K562 (cell line): ENCODE measurements at regions not wholly inside any gene's neighbourhood (a gene's known extent, or its start where the extent isn't known, plus 50 kb on each side); places are given as distances from the start of the nearest gene placed in this dataset.

ENCODE experiments used
- CHD4 ChIP-seq: fragments of 200-600 bp; sonication (generic); IDR thresholded peaks from 3 replicates; pipeline ENCODE4 v1.6.1; 2012; ENCODE audit warnings: low read depth, mild to moderate bottlenecking, mixed read lengths, low read length, inconsistent platforms; ENCODE audit not compliant: insufficient read depth, insufficient replicate concordance, poor library complexity, severe bottlenecking
- GABPA ChIP-seq: fragments of 200-800 bp; sonication (Bioruptor generic); conservative IDR thresholded peaks from 2 replicates; pipeline ENCODE4 v1.6.1; 2016; ENCODE audit warnings: low read depth, missing genetic modification characterization, missing compliant biosample characterization
- ILF3 ChIP-seq: fragments of 450-650 bp; IDR thresholded peaks from 2 replicates; pipeline ENCODE4 v1.6.1; 2018; ENCODE audit warnings: antibody characterized with exemption, mild to moderate bottlenecking, moderate library complexity, borderline replicate concordance
- KDM5B ChIP-seq: fragments of 200-600 bp; sonication (generic); IDR thresholded peaks from 2 replicates; pipeline ENCODE4 v1.6.1; 2012; ENCODE audit warnings: low read depth, mild to moderate bottlenecking, moderate library complexity, low read length, control low read depth, inconsistent platforms; ENCODE audit not compliant: insufficient replicate concordance
- NRF1 ChIP-seq, 2 experiments: fragments of 450-650 bp; IDR thresholded peaks in 1 of 2; conservative IDR thresholded peaks in 1 of 2; 2 replicates each; pipeline ENCODE4 v1.6.1; 2014; ENCODE audit warnings: mild to moderate bottlenecking in 2 of 2
- RAD21 ChIP-seq, 2 experiments: fragments of 250-450 bp in 1 of 2; fragments of 450-650 bp in 1 of 2; sonication (Bioruptor Pico) in 1 of 2; formaldehyde crosslinking in 1 of 2; IDR thresholded peaks in 1 of 2; conservative IDR thresholded peaks in 1 of 2; 2 replicates each; pipeline versions ENCODE4 v1.4.0 to v1.8.0; 2020 to 2022; ENCODE audit warnings: mild to moderate bottlenecking in 2 of 2, moderate library complexity in 1 of 2
- SIX5 ChIP-seq, 2 experiments: IDR thresholded peaks; 2 replicates each; pipeline ENCODE4 v1.6.1; 2011; ENCODE audit warnings: low read length in 2 of 2, borderline replicate concordance in 1 of 2, low read depth in 1 of 2, mild to moderate bottlenecking in 1 of 2, moderate library complexity in 1 of 2; ENCODE audit not compliant: insufficient read depth in 1 of 2
- YY1 ChIP-seq, 3 experiments: IDR thresholded peaks; 2 replicates each; pipeline ENCODE4 v1.6.1; 2011; ENCODE audit warnings: low read length in 2 of 3, mild to moderate bottlenecking in 2 of 3, moderate library complexity in 2 of 3, borderline replicate concordance in 1 of 3, control low read depth in 1 of 3, low read depth in 1 of 3; ENCODE audit not compliant: insufficient read depth in 3 of 3, insufficient replicate concordance in 2 of 3, control insufficient read depth in 1 of 3, insufficient read length in 1 of 3; ENCODE audit errors: extremely low read depth in 1 of 3
- TF ChIP-seq, protein P1 (sequence below): sonication (generic); formaldehyde crosslinking; IDR thresholded peaks from 2 replicates; pipeline ENCODE4 v1.8.1; 2022; ENCODE audit warnings: missing genetic modification reagents
- TF ChIP-seq, protein P2 (sequence below): fragments of 450-650 bp; formaldehyde crosslinking; IDR thresholded peaks from 2 replicates; pipeline ENCODE4 v1.4.0; 2022; ENCODE audit warnings: missing genetic modification characterization
- TF ChIP-seq, protein P3 (sequence below), 3 experiments: IDR thresholded peaks in 2 of 3; conservative IDR thresholded peaks in 1 of 3; 2 replicates each; pipeline ENCODE4 v1.5.1; 2011 to 2012; ENCODE audit warnings: low read length in 3 of 3, mild to moderate bottlenecking in 3 of 3, control low read depth in 2 of 3, improper control_type of control experiment in 1 of 3, inconsistent platforms in 1 of 3, low read depth in 1 of 3, mixed read lengths in 1 of 3, moderate library complexity in 1 of 3; ENCODE audit not compliant: insufficient read depth in 2 of 3
- TF ChIP-seq, protein P4 (sequence below): sonication (generic); formaldehyde crosslinking; IDR thresholded peaks from 2 replicates; pipeline ENCODE4 v1.9.0; 2022; ENCODE audit warnings: mild to moderate bottlenecking, missing genetic modification reagents

DNA sequence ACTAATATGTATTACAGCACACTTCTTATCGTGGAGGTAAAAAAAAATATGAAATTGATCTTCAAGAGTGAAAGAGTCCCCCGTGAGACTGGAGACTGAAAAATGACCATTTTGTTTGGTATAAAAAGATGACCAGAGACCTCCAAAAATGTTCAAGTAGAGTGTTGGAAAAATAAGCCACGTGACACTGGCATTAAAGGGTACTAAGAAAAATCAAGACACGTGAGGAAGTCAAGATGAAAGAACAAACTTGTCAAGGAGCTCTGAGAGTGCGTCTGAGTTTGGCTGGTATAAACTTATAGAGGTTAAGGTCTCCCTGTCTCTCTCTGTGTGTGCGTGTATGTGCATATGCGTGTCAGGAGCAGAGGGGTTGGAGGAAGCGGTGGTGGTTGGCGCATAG lies 362.7 kb upstream of the COBL start:
- TF ChIP-seq, protein P1, sequence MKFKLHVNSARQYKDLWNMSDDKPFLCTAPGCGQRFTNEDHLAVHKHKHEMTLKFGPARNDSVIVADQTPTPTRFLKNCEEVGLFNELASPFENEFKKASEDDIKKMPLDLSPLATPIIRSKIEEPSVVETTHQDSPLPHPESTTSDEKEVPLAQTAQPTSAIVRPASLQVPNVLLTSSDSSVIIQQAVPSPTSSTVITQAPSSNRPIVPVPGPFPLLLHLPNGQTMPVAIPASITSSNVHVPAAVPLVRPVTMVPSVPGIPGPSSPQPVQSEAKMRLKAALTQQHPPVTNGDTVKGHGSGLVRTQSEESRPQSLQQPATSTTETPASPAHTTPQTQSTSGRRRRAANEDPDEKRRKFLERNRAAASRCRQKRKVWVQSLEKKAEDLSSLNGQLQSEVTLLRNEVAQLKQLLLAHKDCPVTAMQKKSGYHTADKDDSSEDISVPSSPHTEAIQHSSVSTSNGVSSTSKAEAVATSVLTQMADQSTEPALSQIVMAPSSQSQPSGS (CRISPR knock-in tag): no peak
- no peak for TF ChIP-seq YY1 (IDR thresholded peaks at IDR 0.05; ENCODE audit: borderline replicate concordance in 1 of 3, control insufficient read depth in 1 of 3, extremely low read depth in 1 of 3, insufficient read depth in 3 of 3, insufficient read length in 1 of 3, insufficient replicate concordance in 2 of 3, low read depth in 1 of 3, low read length in 2 of 3)
- no peak for TF ChIP-seq RAD21 (CRISPR knock-in tag; conservative IDR thresholded peaks at IDR 0.05 in 1 of 2, IDR thresholded peaks at IDR 0.05 in 1 of 2)
- TF ChIP-seq, protein P2, sequence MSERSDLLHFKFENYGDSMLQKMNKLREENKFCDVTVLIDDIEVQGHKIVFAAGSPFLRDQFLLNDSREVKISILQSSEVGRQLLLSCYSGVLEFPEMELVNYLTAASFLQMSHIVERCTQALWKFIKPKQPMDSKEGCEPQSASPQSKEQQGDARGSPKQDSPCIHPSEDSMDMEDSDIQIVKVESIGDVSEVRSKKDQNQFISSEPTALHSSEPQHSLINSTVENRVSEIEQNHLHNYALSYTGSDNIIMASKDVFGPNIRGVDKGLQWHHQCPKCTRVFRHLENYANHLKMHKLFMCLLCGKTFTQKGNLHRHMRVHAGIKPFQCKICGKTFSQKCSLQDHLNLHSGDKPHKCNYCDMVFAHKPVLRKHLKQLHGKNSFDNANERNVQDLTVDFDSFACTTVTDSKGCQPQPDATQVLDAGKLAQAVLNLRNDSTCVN: no peak
- TF ChIP-seq CHD4: no peak
- TF ChIP-seq ILF3: no peak
- no peak for TF ChIP-seq NRF1 (conservative IDR thresholded peaks at IDR 0.05 in 1 of 2, IDR thresholded peaks at IDR 0.05 in 1 of 2)
- no peak for TF ChIP-seq SIX5 (IDR thresholded peaks at IDR 0.05; ENCODE audit: borderline replicate concordance in 1 of 2, insufficient read depth in 1 of 2, low read depth in 1 of 2, low read length in 2 of 2)
- no peak for TF ChIP-seq KDM5B
- TF ChIP-seq, protein P3, sequence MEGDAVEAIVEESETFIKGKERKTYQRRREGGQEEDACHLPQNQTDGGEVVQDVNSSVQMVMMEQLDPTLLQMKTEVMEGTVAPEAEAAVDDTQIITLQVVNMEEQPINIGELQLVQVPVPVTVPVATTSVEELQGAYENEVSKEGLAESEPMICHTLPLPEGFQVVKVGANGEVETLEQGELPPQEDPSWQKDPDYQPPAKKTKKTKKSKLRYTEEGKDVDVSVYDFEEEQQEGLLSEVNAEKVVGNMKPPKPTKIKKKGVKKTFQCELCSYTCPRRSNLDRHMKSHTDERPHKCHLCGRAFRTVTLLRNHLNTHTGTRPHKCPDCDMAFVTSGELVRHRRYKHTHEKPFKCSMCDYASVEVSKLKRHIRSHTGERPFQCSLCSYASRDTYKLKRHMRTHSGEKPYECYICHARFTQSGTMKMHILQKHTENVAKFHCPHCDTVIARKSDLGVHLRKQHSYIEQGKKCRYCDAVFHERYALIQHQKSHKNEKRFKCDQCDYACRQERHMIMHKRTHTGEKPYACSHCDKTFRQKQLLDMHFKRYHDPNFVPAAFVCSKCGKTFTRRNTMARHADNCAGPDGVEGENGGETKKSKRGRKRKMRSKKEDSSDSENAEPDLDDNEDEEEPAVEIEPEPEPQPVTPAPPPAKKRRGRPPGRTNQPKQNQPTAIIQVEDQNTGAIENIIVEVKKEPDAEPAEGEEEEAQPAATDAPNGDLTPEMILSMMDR (IDR thresholded peaks at IDR 0.05 in 2 of 3, conservative IDR thresholded peaks at IDR 0.05 in 1 of 3; ENCODE audit: insufficient read depth in 2 of 3, low read depth in 1 of 3, low read length in 3 of 3): no peak
- TF ChIP-seq, protein P4, sequence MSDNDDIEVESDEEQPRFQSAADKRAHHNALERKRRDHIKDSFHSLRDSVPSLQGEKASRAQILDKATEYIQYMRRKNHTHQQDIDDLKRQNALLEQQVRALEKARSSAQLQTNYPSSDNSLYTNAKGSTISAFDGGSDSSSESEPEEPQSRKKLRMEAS (CRISPR knock-in tag): no peak
- no peak for TF ChIP-seq GABPA (tag)
